ENCODE measurements at regions not wholly inside any gene's neighbourhood (a gene's known extent, or its start where the extent isn't known, plus 50 kb on each side); places are given as distances from the start of the nearest gene placed in this dataset.

DNA sequence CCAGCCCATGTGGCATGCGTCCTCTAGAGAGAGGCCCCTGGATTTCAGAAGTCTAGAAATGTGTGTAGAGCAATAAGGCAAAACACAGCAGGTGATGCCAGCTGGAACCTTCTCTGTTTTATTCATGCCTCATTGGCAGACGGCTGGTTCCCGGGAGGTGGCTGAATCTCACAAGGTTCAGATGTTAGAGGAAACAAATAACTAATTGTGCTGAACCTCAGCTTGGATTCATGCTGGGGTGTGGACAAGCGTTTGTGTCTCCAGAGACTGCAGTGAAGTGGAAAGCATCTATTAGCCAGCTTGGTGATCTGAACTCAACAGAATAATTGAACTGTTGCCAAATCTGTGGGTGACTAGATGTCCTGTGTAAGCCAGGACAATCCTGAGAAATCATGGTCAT lies 131.1 kb upstream of the NR4A3 start:
- H3K27ac ChIP-seq (ENCODE audit: low read depth, low read length), result no peak overlapping the region
- H3K4me3 ChIP-seq (ENCODE audit: low read depth in 1 of 5, low read length in 5 of 5), result no peak overlapping the region
- no peaks in the 10 kb centered on the region for H3K27me3 ChIP-seq (ENCODE audit: control insufficient read depth in 5 of 5, insufficient read depth in 4 of 5, low read length in 5 of 5)

DNA sequence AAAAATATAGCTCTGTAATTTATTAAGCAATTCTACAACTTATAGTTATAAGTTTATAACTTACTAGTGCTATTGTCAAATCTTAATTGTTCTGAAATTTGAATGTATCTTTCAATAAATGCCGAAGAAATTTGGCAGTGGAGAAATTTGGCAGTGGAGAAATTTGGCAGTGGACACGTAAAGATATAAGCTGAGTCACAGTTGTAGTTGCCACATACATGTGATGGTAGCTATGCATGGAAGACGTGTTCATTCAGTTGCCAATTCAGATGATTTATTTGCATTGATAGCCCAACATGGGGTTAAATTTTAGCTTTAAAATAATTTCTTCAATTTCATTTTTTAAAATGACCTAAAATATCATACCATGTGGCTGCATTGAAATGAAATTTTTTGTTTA lies 127.8 kb upstream of the NR4A3 start:
- Histone ChIP-seq H3K27ac (ENCODE audit: low read depth, low read length) (no peak overlapping the region), H3K4me1 (ENCODE audit: control insufficient read depth in 5 of 5, insufficient read depth in 5 of 5, low read length in 5 of 5) (peaks cover 0 to 4% (median 0%) of the 10 kb centered on the region in 5 donors), H3K9ac (ENCODE audit: low read length in 5 of 5) (no peak overlapping the region), H3K4me3 (ENCODE audit: low read depth in 1 of 5, low read length in 5 of 5) (no peak overlapping the region), H3K36me3 (ENCODE audit: control insufficient read depth in 5 of 5, insufficient read depth in 5 of 5, low read length in 5 of 5) (no peaks in the 10 kb centered on the region), H3K27me3 (ENCODE audit: control insufficient read depth in 5 of 5, insufficient read depth in 4 of 5, low read length in 5 of 5) (no peaks in the 10 kb centered on the region), H3K9me3 (ENCODE audit: control insufficient read depth in 5 of 5, low read length in 5 of 5) (peaks cover 0 to 10% (median 5%) of the 10 kb centered on the region in 5 donors)

More for the DNA sequence above, 131.1 kb upstream of the NR4A3 start:
- no peak overlapping the region for H3K9ac ChIP-seq (ENCODE audit: low read length in 5 of 5)
- H3K4me1 ChIP-seq (ENCODE audit: control insufficient read depth in 5 of 5, insufficient read depth in 5 of 5, low read length in 5 of 5), result peaks cover 0 to 4% (median 0%) of the 10 kb centered on the region in 5 donors
- H3K9me3 ChIP-seq (ENCODE audit: control insufficient read depth in 5 of 5, low read length in 5 of 5), result no peaks in the 10 kb centered on the region
- H3K36me3 ChIP-seq (ENCODE audit: control insufficient read depth in 5 of 5, insufficient read depth in 5 of 5, low read length in 5 of 5), result no peaks in the 10 kb centered on the region

DNA sequence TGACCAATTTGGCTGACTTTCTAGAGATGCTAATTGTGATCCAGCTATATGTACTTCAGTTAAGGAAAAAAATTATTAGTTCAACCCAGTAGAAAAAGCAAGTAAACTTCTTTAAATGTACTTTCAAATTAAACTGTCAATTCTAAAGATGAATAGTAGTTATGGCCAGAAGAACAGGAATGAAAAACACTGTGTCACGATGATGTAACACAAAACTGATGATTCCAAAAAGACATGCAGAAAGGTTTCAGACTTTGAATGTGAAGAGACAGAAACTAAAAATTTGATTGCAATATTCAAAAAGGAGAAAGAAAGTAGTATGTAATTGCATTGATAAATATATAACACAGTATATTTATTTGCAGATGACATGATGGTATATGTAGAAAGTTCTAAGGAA lies 127.3 kb upstream of the NR4A3 start:
- Histone ChIP-seq H3K9me3 (ENCODE audit: control insufficient read depth in 5 of 5, low read length in 5 of 5) (peaks cover 0 to 10% (median 5%) of the 10 kb centered on the region in 5 donors), H3K9ac (ENCODE audit: low read length in 5 of 5) (no peak overlapping the region), H3K4me1 (ENCODE audit: control insufficient read depth in 5 of 5, insufficient read depth in 5 of 5, low read length in 5 of 5) (peaks cover 0 to 4% (median 0%) of the 10 kb centered on the region in 5 donors), H3K4me3 (ENCODE audit: low read depth in 1 of 5, low read length in 5 of 5) (no peak overlapping the region), H3K27ac (ENCODE audit: low read depth, low read length) (no peak overlapping the region), H3K27me3 (ENCODE audit: control insufficient read depth in 5 of 5, insufficient read depth in 4 of 5, low read length in 5 of 5) (no peaks in the 10 kb centered on the region), H3K36me3 (ENCODE audit: control insufficient read depth in 5 of 5, insufficient read depth in 5 of 5, low read length in 5 of 5) (no peaks in the 10 kb centered on the region)

DNA sequence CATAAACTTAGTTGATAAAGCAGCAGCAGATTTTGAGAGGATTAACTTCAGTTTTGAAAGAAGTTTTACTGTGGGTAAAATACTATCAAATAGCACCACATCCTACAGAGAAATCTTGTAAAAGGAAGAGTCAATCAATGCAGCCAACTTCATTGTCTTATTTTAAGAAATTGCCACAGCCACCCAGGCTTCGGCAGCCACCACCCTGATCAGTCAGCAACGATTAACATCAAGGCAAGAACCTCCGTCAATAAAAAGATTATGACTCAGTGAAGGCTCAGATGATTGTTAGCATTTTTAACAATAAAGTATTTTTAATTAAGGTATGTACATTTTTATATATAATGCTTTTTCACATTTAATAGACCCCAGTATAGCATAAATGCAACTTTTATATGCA lies 122.3 kb upstream of the NR4A3 start:
- Histone ChIP-seq H3K9ac (ENCODE audit: low read length in 5 of 5) (no peak overlapping the region), H3K36me3 (ENCODE audit: control insufficient read depth in 5 of 5, insufficient read depth in 5 of 5, low read length in 5 of 5) (no peaks in the 10 kb centered on the region), H3K4me3 (ENCODE audit: low read depth in 1 of 5, low read length in 5 of 5) (no peak overlapping the region), H3K9me3 (ENCODE audit: control insufficient read depth in 5 of 5, low read length in 5 of 5) (peaks cover 0 to 10% (median 5%) of the 10 kb centered on the region in 5 donors), H3K4me1 (ENCODE audit: control insufficient read depth in 5 of 5, insufficient read depth in 5 of 5, low read length in 5 of 5) (no peaks in the 10 kb centered on the region), H3K27me3 (ENCODE audit: control insufficient read depth in 5 of 5, insufficient read depth in 4 of 5, low read length in 5 of 5) (no peaks in the 10 kb centered on the region), H3K27ac (ENCODE audit: low read depth, low read length) (no peak overlapping the region)

DNA sequence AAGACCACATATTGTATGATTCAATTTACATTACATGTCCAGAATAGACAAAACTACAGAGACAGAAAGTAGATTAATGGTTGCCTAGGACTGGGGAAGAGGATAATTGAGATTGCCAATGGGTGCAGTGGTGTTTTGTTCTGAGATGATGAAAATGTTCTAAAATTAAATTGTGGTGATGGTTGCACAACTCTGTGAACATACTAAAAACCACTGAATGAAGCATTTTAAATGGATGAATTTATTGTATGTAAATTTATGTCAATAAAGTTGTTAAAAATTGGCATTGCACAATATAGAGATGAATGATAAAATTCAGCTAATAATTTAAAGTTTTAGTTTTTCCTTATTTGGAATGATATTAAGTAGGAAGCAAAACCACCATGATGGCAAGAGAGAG lies 109.5 kb upstream of the NR4A3 start:
- Histone ChIP-seq H3K4me1 (ENCODE audit: control insufficient read depth in 5 of 5, insufficient read depth in 5 of 5, low read length in 5 of 5) (no peaks in the 10 kb centered on the region), H3K9ac (ENCODE audit: low read length in 5 of 5) (no peak overlapping the region), H3K27ac (ENCODE audit: low read depth, low read length) (no peak overlapping the region), H3K4me3 (ENCODE audit: low read depth in 1 of 5, low read length in 5 of 5) (no peak overlapping the region), H3K36me3 (ENCODE audit: control insufficient read depth in 5 of 5, insufficient read depth in 5 of 5, low read length in 5 of 5) (no peaks in the 10 kb centered on the region), H3K27me3 (ENCODE audit: control insufficient read depth in 5 of 5, insufficient read depth in 4 of 5, low read length in 5 of 5) (no peaks in the 10 kb centered on the region), H3K9me3 (ENCODE audit: control insufficient read depth in 5 of 5, low read length in 5 of 5) (no peaks in the 10 kb centered on the region)

DNA sequence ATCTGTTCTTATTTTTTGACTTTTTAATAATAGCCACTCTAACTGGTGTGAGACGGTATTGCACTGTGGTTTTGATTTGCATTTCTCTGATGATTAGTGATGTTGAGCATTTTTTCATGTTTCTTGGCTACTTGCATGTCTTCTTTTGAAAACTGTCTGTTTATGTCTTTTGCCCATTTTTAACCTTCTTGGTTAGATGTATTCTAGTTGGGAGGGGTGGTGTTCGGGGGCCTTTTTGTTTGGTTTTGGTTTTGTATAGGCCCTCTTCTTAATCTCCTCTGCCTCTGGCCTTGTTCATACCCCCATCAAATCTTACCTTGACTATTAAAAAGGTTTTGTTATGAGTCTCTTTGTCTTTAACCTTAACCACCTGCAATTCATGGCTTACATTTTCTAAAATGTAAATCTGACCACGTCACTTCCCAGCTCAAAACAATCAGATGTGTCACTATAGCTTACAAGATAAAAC lies 107.8 kb upstream of the NR4A3 start:
- Histone ChIP-seq H3K36me3 (ENCODE audit: control insufficient read depth in 5 of 5, insufficient read depth in 5 of 5, low read length in 5 of 5) (no peaks in the 10 kb centered on the region), H3K9me3 (ENCODE audit: control insufficient read depth in 5 of 5, low read length in 5 of 5) (no peaks in the 10 kb centered on the region), H3K27ac (ENCODE audit: low read depth, low read length) (no peak overlapping the region), H3K4me3 (ENCODE audit: low read depth in 1 of 5, low read length in 5 of 5) (no peak overlapping the region), H3K9ac (ENCODE audit: low read length in 5 of 5) (no peak overlapping the region), H3K4me1 (ENCODE audit: control insufficient read depth in 5 of 5, insufficient read depth in 5 of 5, low read length in 5 of 5) (no peaks in the 10 kb centered on the region), H3K27me3 (ENCODE audit: control insufficient read depth in 5 of 5, insufficient read depth in 4 of 5, low read length in 5 of 5) (no peaks in the 10 kb centered on the region)

- Histone ChIP-seq H3K4me3 (ENCODE audit: low read depth in 1 of 5, low read length in 5 of 5) (no peak overlapping the region), H3K36me3 (ENCODE audit: control insufficient read depth in 5 of 5, insufficient read depth in 5 of 5, low read length in 5 of 5) (no peaks in the 10 kb centered on the region), H3K4me1 (ENCODE audit: control insufficient read depth in 5 of 5, insufficient read depth in 5 of 5, low read length in 5 of 5) (peaks cover 0 to 10% (median 8%) of the 10 kb centered on the region in 5 donors), H3K9me3 (ENCODE audit: control insufficient read depth in 5 of 5, low read length in 5 of 5) (no peaks in the 10 kb centered on the region), H3K9ac (ENCODE audit: low read length in 5 of 5) (no peak overlapping the region), H3K27ac (ENCODE audit: low read depth, low read length) (no peak overlapping the region), H3K27me3 (ENCODE audit: control insufficient read depth in 5 of 5, insufficient read depth in 4 of 5, low read length in 5 of 5) (no peaks in the 10 kb centered on the region)
Measured at GRCh38 chr9:99718631-99719030, 103.1 kb upstream of the NR4A3 start.

DNA sequence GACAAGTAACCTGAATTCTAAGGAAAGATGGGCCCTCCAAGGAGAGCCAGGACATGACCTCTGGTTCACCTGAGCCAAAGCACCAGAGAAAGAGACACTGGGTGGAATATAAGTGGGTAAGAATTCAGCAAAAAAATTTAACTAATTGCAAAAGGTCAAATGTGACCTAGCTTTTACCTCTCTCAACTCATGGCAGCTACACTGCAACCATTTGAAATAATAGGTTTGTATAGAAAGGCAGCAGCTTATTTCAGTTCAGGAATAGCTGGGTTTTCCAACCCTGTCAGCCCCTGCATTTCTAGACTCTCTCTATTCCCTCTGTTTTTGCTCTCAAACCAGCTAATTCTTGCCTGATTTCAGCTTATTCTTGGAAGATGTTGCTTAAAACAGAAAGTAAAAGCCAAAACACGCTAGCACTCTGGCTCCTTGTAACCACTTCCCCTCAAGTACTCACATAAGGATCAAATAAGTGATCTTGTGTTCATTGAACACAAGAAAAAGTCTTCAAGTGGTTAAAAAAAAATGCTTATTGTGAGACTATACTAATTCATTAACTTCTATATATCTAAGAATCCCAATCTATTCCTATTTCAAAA lies 101.1 kb upstream of the NR4A3 start:
- no peaks in the 10 kb centered on the region for H3K27me3 ChIP-seq (ENCODE audit: control insufficient read depth in 5 of 5, insufficient read depth in 4 of 5, low read length in 5 of 5)
- peak overlapping the region; percentile 16 to 69 (median 51) for H3K4me3 ChIP-seq (ENCODE audit: low read depth in 1 of 5, low read length in 5 of 5)
- no peaks in the 10 kb centered on the region for H3K9me3 ChIP-seq (ENCODE audit: control insufficient read depth in 5 of 5, low read length in 5 of 5)
- no peaks in the 10 kb centered on the region for H3K36me3 ChIP-seq (ENCODE audit: control insufficient read depth in 5 of 5, insufficient read depth in 5 of 5, low read length in 5 of 5)
- no peak overlapping the region for H3K27ac ChIP-seq (ENCODE audit: low read depth, low read length)
- peak overlapping the region; percentile 53 to 70 (median 64) for H3K9ac ChIP-seq (ENCODE audit: low read length in 5 of 5)
- H3K4me1 ChIP-seq (ENCODE audit: control insufficient read depth in 5 of 5, insufficient read depth in 5 of 5, low read length in 5 of 5), result peaks cover 0 to 10% (median 8%) of the 10 kb centered on the region in 5 donors

- H3K9me3 ChIP-seq (ENCODE audit: control insufficient read depth in 5 of 5, low read length in 5 of 5), result no peaks in the 10 kb centered on the region
- no peak overlapping the region for H3K4me3 ChIP-seq (ENCODE audit: low read depth in 1 of 5, low read length in 5 of 5)
- no peak overlapping the region for H3K9ac ChIP-seq (ENCODE audit: low read length in 5 of 5)
- H3K4me1 ChIP-seq (ENCODE audit: control insufficient read depth in 5 of 5, insufficient read depth in 5 of 5, low read length in 5 of 5), result peaks cover 0 to 10% (median 8%) of the 10 kb centered on the region in 5 donors
- no peaks in the 10 kb centered on the region for H3K27me3 ChIP-seq (ENCODE audit: control insufficient read depth in 5 of 5, insufficient read depth in 4 of 5, low read length in 5 of 5)
- H3K36me3 ChIP-seq (ENCODE audit: control insufficient read depth in 5 of 5, insufficient read depth in 5 of 5, low read length in 5 of 5), result no peaks in the 10 kb centered on the region
- H3K27ac ChIP-seq (ENCODE audit: low read depth, low read length), result no peak overlapping the region
Measured at GRCh38 chr9:99721898-99722297, 99.8 kb upstream of the NR4A3 start.

- Histone ChIP-seq H3K4me1 (ENCODE audit: control insufficient read depth in 5 of 5, insufficient read depth in 5 of 5, low read length in 5 of 5) (peaks cover 0 to 10% (median 8%) of the 10 kb centered on the region in 5 donors), H3K27ac (ENCODE audit: low read depth, low read length) (no peak overlapping the region), H3K9ac (ENCODE audit: low read length in 5 of 5) (no peak overlapping the region), H3K36me3 (ENCODE audit: control insufficient read depth in 5 of 5, insufficient read depth in 5 of 5, low read length in 5 of 5) (no peaks in the 10 kb centered on the region), H3K4me3 (ENCODE audit: low read depth in 1 of 5, low read length in 5 of 5) (no peak overlapping the region), H3K9me3 (ENCODE audit: control insufficient read depth in 5 of 5, low read length in 5 of 5) (no peaks in the 10 kb centered on the region), H3K27me3 (ENCODE audit: control insufficient read depth in 5 of 5, insufficient read depth in 4 of 5, low read length in 5 of 5) (no peaks in the 10 kb centered on the region)
Measured at GRCh38 chr9:99722877-99723276, 98.8 kb upstream of the NR4A3 start.

All from subcutaneous abdominal adipose tissue (tissue), 5 donors.